ENCODE measurements at regions not wholly inside any gene's neighbourhood (a gene's known extent, or its start where the extent isn't known, plus 50 kb on each side); places are given as distances from the start of the nearest gene placed in this dataset.

DNA sequence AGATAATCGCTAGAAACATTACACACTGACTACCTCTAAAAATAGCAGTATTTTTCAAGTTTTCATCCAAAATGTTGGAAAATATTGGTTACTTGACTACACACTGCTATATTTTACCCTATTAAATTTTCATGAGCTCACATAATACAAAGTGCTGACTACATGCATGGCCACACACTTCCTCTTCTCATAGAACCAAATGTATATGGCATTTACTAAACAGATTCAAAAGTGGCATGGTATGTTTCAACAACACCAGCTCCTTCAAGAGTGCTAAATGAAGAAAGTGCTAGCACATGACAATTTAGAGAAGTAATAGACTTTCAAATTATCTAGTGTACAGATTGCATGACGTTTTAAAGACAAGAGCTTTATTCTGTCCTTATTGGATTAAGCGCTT is 780.4 kb upstream of the SLITRK6 start:
- TF ChIP-seq, protein P1, sequence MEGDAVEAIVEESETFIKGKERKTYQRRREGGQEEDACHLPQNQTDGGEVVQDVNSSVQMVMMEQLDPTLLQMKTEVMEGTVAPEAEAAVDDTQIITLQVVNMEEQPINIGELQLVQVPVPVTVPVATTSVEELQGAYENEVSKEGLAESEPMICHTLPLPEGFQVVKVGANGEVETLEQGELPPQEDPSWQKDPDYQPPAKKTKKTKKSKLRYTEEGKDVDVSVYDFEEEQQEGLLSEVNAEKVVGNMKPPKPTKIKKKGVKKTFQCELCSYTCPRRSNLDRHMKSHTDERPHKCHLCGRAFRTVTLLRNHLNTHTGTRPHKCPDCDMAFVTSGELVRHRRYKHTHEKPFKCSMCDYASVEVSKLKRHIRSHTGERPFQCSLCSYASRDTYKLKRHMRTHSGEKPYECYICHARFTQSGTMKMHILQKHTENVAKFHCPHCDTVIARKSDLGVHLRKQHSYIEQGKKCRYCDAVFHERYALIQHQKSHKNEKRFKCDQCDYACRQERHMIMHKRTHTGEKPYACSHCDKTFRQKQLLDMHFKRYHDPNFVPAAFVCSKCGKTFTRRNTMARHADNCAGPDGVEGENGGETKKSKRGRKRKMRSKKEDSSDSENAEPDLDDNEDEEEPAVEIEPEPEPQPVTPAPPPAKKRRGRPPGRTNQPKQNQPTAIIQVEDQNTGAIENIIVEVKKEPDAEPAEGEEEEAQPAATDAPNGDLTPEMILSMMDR (IDR thresholded peaks at IDR 0.05) = no peak
- TF ChIP-seq POLR2A (IDR thresholded peaks at IDR 0.05) = no peak

All from transverse colon (tissue), 3 donors.